HG03139 (cell line): ENCODE measurements at regions not wholly inside any gene's neighbourhood (a gene's known extent, or its start where the extent isn't known, plus 50 kb on each side); places are given as distances from the start of the nearest gene placed in this dataset.
"Not testable (repeated sequence)": the region's sequence is repeated elsewhere in the genome, so short reads cannot be mapped to it uniquely, and the experiment has no call there.

ENCODE experiments used
- ATAC-seq: cut with Tn5 transposase; IDR thresholded peaks from one replicate; pipeline ENCODE4 v1.9.1; 2021; ENCODE audit not compliant: unreplicated experiment

- ATAC-seq, result no peak
Measured at GRCh38 chr5:68838157-68838718, 255.6 kb upstream of the SLC30A5 start.

GRCh38 chr5:68839019-68839552, 254.7 kb upstream of the SLC30A5 start:
- no peak for ATAC-seq

- ATAC-seq, result no peak
Measured at GRCh38 chr5:68843624-68844364, 250.0 kb upstream of the SLC30A5 start.

GRCh38 chr5:68845131-68845530, 248.7 kb upstream of the SLC30A5 start:
- ATAC-seq, result no peak

- no peak for ATAC-seq
Measured at GRCh38 chr5:68846828-68847227, 247.0 kb upstream of the SLC30A5 start.

GRCh38 chr5:68848091-68848490, 245.7 kb upstream of the SLC30A5 start:
- no peak for ATAC-seq

- no peak for ATAC-seq
Measured at GRCh38 chr5:68849103-68849502, 244.7 kb upstream of the SLC30A5 start.

GRCh38 chr5:68849906-68850305, 243.9 kb upstream of the SLC30A5 start:
- ATAC-seq, result no peak

- no peak for ATAC-seq
Measured at GRCh38 chr5:68861099-68861498, 232.7 kb upstream of the SLC30A5 start.

- no peak for ATAC-seq
Measured at GRCh38 chr5:68862560-68862959, 231.3 kb upstream of the SLC30A5 start.

GRCh38 chr5:68865192-68865591, 228.6 kb upstream of the SLC30A5 start:
- not testable (repeated sequence) for ATAC-seq

GRCh38 chr5:68872088-68872839, 221.6 kb upstream of the SLC30A5 start:
- ATAC-seq, result no peak

- ATAC-seq, result no peak
Measured at GRCh38 chr5:68873198-68873597, 220.6 kb upstream of the SLC30A5 start.

GRCh38 chr5:68875351-68875750, 218.5 kb upstream of the SLC30A5 start:
- no peak for ATAC-seq

- no peak for ATAC-seq
Measured at GRCh38 chr5:68883436-68883835, 210.4 kb upstream of the SLC30A5 start.

GRCh38 chr5:68884144-68884754, 209.6 kb upstream of the SLC30A5 start:
- no peak for ATAC-seq

GRCh38 chr5:68884883-68885282, 208.9 kb upstream of the SLC30A5 start:
- ATAC-seq, result no peak

GRCh38 chr5:68886814-68887213, 207.0 kb upstream of the SLC30A5 start:
- no peak for ATAC-seq

GRCh38 chr5:68891718-68892117, 202.1 kb upstream of the SLC30A5 start:
- ATAC-seq, result no peak

GRCh38 chr5:68894673-68895072, 199.1 kb upstream of the SLC30A5 start:
- no peak for ATAC-seq

- ATAC-seq, result no peak
Measured at GRCh38 chr5:68898951-68899471, 194.8 kb upstream of the SLC30A5 start.
